GM18508 (cell line): ENCODE measurements at regions not wholly inside any gene's neighbourhood (a gene's known extent, or its start where the extent isn't known, plus 50 kb on each side); places are given as distances from the start of the nearest gene placed in this dataset.

Source experiments
- ATAC-seq: cut with Tn5 transposase; IDR thresholded peaks from one replicate; pipeline ENCODE4 v1.9.1; 2021; ENCODE audit warnings: moderate number of reproducible peaks; ENCODE audit not compliant: insufficient read depth, unreplicated experiment

GRCh38 chr19:30119180-30119908, 177.3 kb downstream of the URI1 start:
- no peak for ATAC-seq

- no peak for ATAC-seq
Observed at GRCh38 chr19:30120860-30121484, 178.9 kb downstream of the URI1 start.

- ATAC-seq = no peak
Observed at GRCh38 chr19:30122431-30122830, 180.4 kb downstream of the URI1 start.

GRCh38 chr19:30123119-30123518, 181.1 kb downstream of the URI1 start:
- no peak for ATAC-seq

- no peak for ATAC-seq
Observed at GRCh38 chr19:30123611-30124010, 181.6 kb downstream of the URI1 start.

- ATAC-seq = no peak
Observed at GRCh38 chr19:30128211-30128610, 186.2 kb downstream of the URI1 start.

GRCh38 chr19:30130356-30131122, 188.5 kb downstream of the URI1 start:
- ATAC-seq = no peak

- ATAC-seq = no peak
Observed at GRCh38 chr19:30131246-30131645, 189.2 kb downstream of the URI1 start.

GRCh38 chr19:30131722-30132291, 189.8 kb downstream of the URI1 start:
- ATAC-seq = no peak

- ATAC-seq = no peak
Observed at GRCh38 chr19:30132343-30133075, 190.5 kb downstream of the URI1 start.

- no peak for ATAC-seq
Observed at GRCh38 chr19:30133803-30134202, 191.8 kb downstream of the URI1 start.

- no peak for ATAC-seq
Observed at GRCh38 chr19:30135093-30135757, 193.2 kb downstream of the URI1 start.

GRCh38 chr19:30135797-30136196, 193.8 kb downstream of the URI1 start:
- no peak for ATAC-seq

- ATAC-seq = no peak
Observed at GRCh38 chr19:30136611-30137195, 194.7 kb downstream of the URI1 start.

- ATAC-seq = no peak
Observed at GRCh38 chr19:30137747-30138146, 195.7 kb downstream of the URI1 start.

GRCh38 chr19:30144242-30144758, 202.3 kb downstream of the URI1 start:
- ATAC-seq = no peak

- no peak for ATAC-seq
Observed at GRCh38 chr19:30144802-30145201, 202.8 kb downstream of the URI1 start.

GRCh38 chr19:30145467-30145866, 203.4 kb downstream of the URI1 start:
- ATAC-seq = no peak

GRCh38 chr19:30146346-30146745, 204.3 kb downstream of the URI1 start:
- ATAC-seq = no peak
